Activated CD8-positive, alpha-beta T cell treated with anti-CD3 and anti-CD28 coated beads for 36 hours (primary cell): ENCODE measurements at regions not wholly inside any gene's neighbourhood (a gene's known extent, or its start where the extent isn't known, plus 50 kb on each side); places are given as distances from the start of the nearest gene placed in this dataset.

Source experiments
- ATAC-seq: fragments of 200-7000 bp; cut with Tn5 transposase; one replicate; pipeline ENCODE4 v1.10.0; 2021; ENCODE audit warnings: mild to moderate bottlenecking, moderate library complexity
- CTCF ChIA-PET: fragments of 350-600 bp; sonication (Branson Sonifier 250); formaldehyde crosslinking; loops from one replicate; lab custom pipeline; 2021; ENCODE audit warnings: antibody characterized with exemption; lab: Charles Lee
- POLR2A ChIA-PET: fragments of 350-600 bp; sonication (Branson Sonifier 250); formaldehyde crosslinking; loops from one replicate; lab custom pipeline; 2021; ENCODE audit warnings: antibody characterized with exemption; lab: Charles Lee
- DNase-seq: peaks from one replicate; pipeline ENCODE4 v3.0.0-alpha.2; 2020
- H3K27ac Mint-ChIP-seq: one replicate; pipeline ENCODE4 v1.8.0; 2021; ENCODE audit warnings: mild to moderate bottlenecking, mixed read lengths
- H3K27me3 Mint-ChIP-seq: one replicate; pipeline ENCODE4 v1.8.0; 2021; ENCODE audit warnings: mixed read lengths
- H3K36me3 Mint-ChIP-seq: one replicate; pipeline ENCODE4 v1.8.0; 2021; ENCODE audit warnings: low read depth, mixed read lengths
- H3K4me1 Mint-ChIP-seq: one replicate; pipeline ENCODE4 v1.8.0; 2021; ENCODE audit warnings: low read depth, mixed read lengths
- H3K4me3 Mint-ChIP-seq: one replicate; pipeline ENCODE4 v1.8.0; 2021; ENCODE audit warnings: mild to moderate bottlenecking, moderate library complexity, mixed read lengths
- H3K9me3 Mint-ChIP-seq: one replicate; pipeline ENCODE4 v1.8.0; 2021; ENCODE audit warnings: mixed read lengths
- CTCF ChIP-seq: fragments of 200-600 bp; IDR thresholded peaks from one replicate; pipeline ENCODE4 v1.8.0; 2022; ENCODE audit warnings: antibody characterized with exemption, mild to moderate bottlenecking
- intact Hi-C: fragments of 100-400 bp; cut with micrococcal nuclease; formaldehyde crosslinking; loops from one replicate; pipeline ENCODE4 v1.10.0; 2022

- no peaks in the 10 kb centered on the region for H3K4me1 Mint-ChIP-seq
- no peak for TF ChIP-seq CTCF
- ChIA-PET CTCF (no interaction called here), POLR2A (no interaction called here)
- H3K4me3 Mint-ChIP-seq: no peak overlapping the region
- DNase-seq (no peak), ATAC-seq (no peak)
- no peaks in the 10 kb centered on the region for H3K27me3 Mint-ChIP-seq
- H3K36me3 Mint-ChIP-seq: no peaks in the 10 kb centered on the region
- H3K9me3 Mint-ChIP-seq: peaks cover 9% of the 10 kb centered on the region
- intact Hi-C loops: no loop called here
- H3K27ac Mint-ChIP-seq: no peak overlapping the region
These were observed 740.7 kb upstream of the LRRTM4 start for GRCh38 chr2:78262713-78263375.

- Mint-ChIP-seq H3K27me3 (no peaks in the 10 kb centered on the region), H3K4me1 (no peaks in the 10 kb centered on the region)
- no peak for TF ChIP-seq CTCF
These were observed 741.4 kb upstream of the LRRTM4 start for GRCh38 chr2:78263571-78263970.

GRCh38 chr2:78264130-78264529 lies 742.0 kb upstream of the LRRTM4 start:
- H3K27ac Mint-ChIP-seq: no peak overlapping the region
- no peak for ATAC-seq
- intact Hi-C loops: no loop called here
- H3K9me3 Mint-ChIP-seq: peaks cover 8% of the 10 kb centered on the region
- no peaks in the 10 kb centered on the region for H3K4me1 Mint-ChIP-seq
- H3K27me3 Mint-ChIP-seq: no peaks in the 10 kb centered on the region
- DNase-seq: no peak
- no peaks in the 10 kb centered on the region for H3K36me3 Mint-ChIP-seq
- ChIA-PET POLR2A (no interaction called here), CTCF (no interaction called here)
- no peak for TF ChIP-seq CTCF
- no peak overlapping the region for H3K4me3 Mint-ChIP-seq

More at GRCh38 chr2:78263571-78263970, 741.4 kb upstream of the LRRTM4 start:
- ChIA-PET POLR2A (no interaction called here), CTCF (no interaction called here)
- intact Hi-C loops: no loop called here
- no peak for ATAC-seq
- DNase-seq: no peak
- Mint-ChIP-seq H3K9me3 (peaks cover 10% of the 10 kb centered on the region), H3K4me3 (no peak overlapping the region), H3K27ac (no peak overlapping the region), H3K36me3 (no peaks in the 10 kb centered on the region)

- intact Hi-C loops: no loop called here
- H3K9me3 Mint-ChIP-seq: peaks cover 13% of the 10 kb centered on the region
- H3K27me3 Mint-ChIP-seq: no peaks in the 10 kb centered on the region
- H3K36me3 Mint-ChIP-seq: no peaks in the 10 kb centered on the region
- ATAC-seq (no peak), DNase-seq (no peak)
- H3K4me3 Mint-ChIP-seq: no peak overlapping the region
- H3K27ac Mint-ChIP-seq: no peak overlapping the region
- TF ChIP-seq CTCF: no peak
- CTCF ChIA-PET: no interaction called here
- POLR2A ChIA-PET: no interaction called here
- H3K4me1 Mint-ChIP-seq: no peaks in the 10 kb centered on the region
These were observed 744.3 kb upstream of the REG3G start for GRCh38 chr2:78281164-78281563.

GRCh38 chr2:78290581-78291214 lies 734.8 kb upstream of the REG3G start:
- ATAC-seq: no peak
- Mint-ChIP-seq H3K4me1 (no peaks in the 10 kb centered on the region), H3K27me3 (no peaks in the 10 kb centered on the region), H3K4me3 (no peak overlapping the region), H3K36me3 (no peaks in the 10 kb centered on the region), H3K9me3 (peaks cover 4% of the 10 kb centered on the region), H3K27ac (no peak overlapping the region)
- TF ChIP-seq CTCF: no peak
- intact Hi-C loops: no loop called here
- DNase-seq: no peak
- POLR2A ChIA-PET: no interaction called here
- CTCF ChIA-PET: no interaction called here
